SK-N-SH treated with all-trans-retinoic acid at 6 μM for 48 hours (cell line): ENCODE measurements at regions not wholly inside any gene's neighbourhood (a gene's known extent, or its start where the extent isn't known, plus 50 kb on each side); places are given as distances from the start of the nearest gene placed in this dataset.

Experiments
- ARNTL ChIP-seq: fragments of 450-650 bp; formaldehyde crosslinking; IDR thresholded peaks from 2 replicates; pipeline ENCODE4 v1.5.0; 2020; ENCODE audit warnings: low read depth, mild to moderate bottlenecking, moderate library complexity, borderline replicate concordance
- BACH2 ChIP-seq: fragments of 250-450 bp; sonication (Bioruptor Pico); IDR thresholded peaks from 2 replicates; pipeline ENCODE4 v1.9.0; 2021; ENCODE audit warnings: mild to moderate bottlenecking, borderline replicate concordance
- GLIS3 ChIP-seq: fragments of 250-450 bp; sonication (Bioruptor Pico); IDR thresholded peaks from 2 replicates; pipeline ENCODE4 v1.5.0; 2020; ENCODE audit warnings: mild to moderate bottlenecking, moderate library complexity
- ISL1 ChIP-seq: fragments of 250-450 bp; sonication (Bioruptor Pico); IDR thresholded peaks from 2 replicates; pipeline ENCODE4 v2.1.2; 2022; ENCODE audit warnings: mild to moderate bottlenecking, moderate library complexity
- OSR1 ChIP-seq: fragments of 250-450 bp; sonication (Bioruptor Pico); IDR thresholded peaks from 2 replicates; pipeline ENCODE4 v1.8.0; 2022; ENCODE audit warnings: moderate library complexity, mild to moderate bottlenecking, inconsistent platforms
- TCF4 ChIP-seq: fragments of 250-450 bp; sonication (Bioruptor Pico); IDR thresholded peaks from 2 replicates; pipeline ENCODE4 v1.8.0; 2021; ENCODE audit warnings: mild to moderate bottlenecking, moderate library complexity, borderline replicate concordance
- TOX ChIP-seq: fragments of 250-450 bp; sonication (Bioruptor Pico); IDR thresholded peaks from 2 replicates; pipeline ENCODE4 v1.8.0; 2021; ENCODE audit warnings: mild to moderate bottlenecking, moderate library complexity, borderline replicate concordance
- ZC3H10 ChIP-seq: fragments of 250-450 bp; sonication (Bioruptor Pico); IDR thresholded peaks from 2 replicates; pipeline ENCODE4 v1.5.1; 2021; ENCODE audit warnings: mild to moderate bottlenecking, moderate library complexity
- ZFP3 ChIP-seq: fragments of 250-450 bp; sonication (Bioruptor Pico); IDR thresholded peaks from 2 replicates; pipeline ENCODE4 v1.5.0; 2020; ENCODE audit warnings: mild to moderate bottlenecking, moderate library complexity
- ZFP30 ChIP-seq: fragments of 450-650 bp; formaldehyde crosslinking; IDR thresholded peaks from 2 replicates; pipeline ENCODE4 v1.5.0; 2022; ENCODE audit warnings: mild to moderate bottlenecking, moderate library complexity
- TF ChIP-seq, protein P1 (sequence below): fragments of 250-450 bp; sonication (Bioruptor Pico); IDR thresholded peaks from 2 replicates; pipeline ENCODE4 v1.8.0; 2020; ENCODE audit warnings: mild to moderate bottlenecking, moderate library complexity, borderline replicate concordance
- TF ChIP-seq, protein P2 (sequence below): fragments of 250-450 bp; sonication (Bioruptor Pico); IDR thresholded peaks from 2 replicates; pipeline ENCODE4 v1.5.1; 2021; ENCODE audit warnings: mild to moderate bottlenecking, moderate library complexity
- TF ChIP-seq, protein P3 (sequence below): fragments of 250-450 bp; sonication (Bioruptor Pico); IDR thresholded peaks from 2 replicates; pipeline ENCODE4 v1.5.1; 2020; ENCODE audit warnings: low read depth, mild to moderate bottlenecking, moderate library complexity

DNA sequence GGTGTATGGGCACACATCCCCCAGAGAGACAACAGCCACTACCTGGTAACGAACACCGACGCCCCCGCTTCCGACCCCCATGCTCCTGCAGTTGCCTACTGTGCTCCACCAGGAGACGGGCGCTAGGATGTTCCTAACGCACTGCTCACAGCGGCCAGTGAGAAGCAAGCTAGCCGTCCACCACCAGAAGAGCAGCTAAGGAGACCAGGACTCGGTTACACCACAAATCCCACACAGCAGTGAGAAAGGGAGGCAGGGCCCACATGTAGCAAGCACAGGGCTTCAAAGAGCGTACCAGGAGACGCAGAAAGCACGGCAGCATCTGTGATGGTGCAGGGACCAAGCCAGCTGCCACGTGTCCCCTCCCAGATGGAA is 117.0 kb downstream of the NCOR2 start:
- TF ChIP-seq ZFP30, result no peak
- no peak for TF ChIP-seq ARNTL (CRISPR knock-in tag)
- no peak for TF ChIP-seq BACH2 (CRISPR knock-in tag)
- no peak for TF ChIP-seq ZC3H10 (CRISPR knock-in tag)
- no peak for TF ChIP-seq TOX (CRISPR knock-in tag)
- TF ChIP-seq GLIS3, result no peak
- TF ChIP-seq, protein P1, sequence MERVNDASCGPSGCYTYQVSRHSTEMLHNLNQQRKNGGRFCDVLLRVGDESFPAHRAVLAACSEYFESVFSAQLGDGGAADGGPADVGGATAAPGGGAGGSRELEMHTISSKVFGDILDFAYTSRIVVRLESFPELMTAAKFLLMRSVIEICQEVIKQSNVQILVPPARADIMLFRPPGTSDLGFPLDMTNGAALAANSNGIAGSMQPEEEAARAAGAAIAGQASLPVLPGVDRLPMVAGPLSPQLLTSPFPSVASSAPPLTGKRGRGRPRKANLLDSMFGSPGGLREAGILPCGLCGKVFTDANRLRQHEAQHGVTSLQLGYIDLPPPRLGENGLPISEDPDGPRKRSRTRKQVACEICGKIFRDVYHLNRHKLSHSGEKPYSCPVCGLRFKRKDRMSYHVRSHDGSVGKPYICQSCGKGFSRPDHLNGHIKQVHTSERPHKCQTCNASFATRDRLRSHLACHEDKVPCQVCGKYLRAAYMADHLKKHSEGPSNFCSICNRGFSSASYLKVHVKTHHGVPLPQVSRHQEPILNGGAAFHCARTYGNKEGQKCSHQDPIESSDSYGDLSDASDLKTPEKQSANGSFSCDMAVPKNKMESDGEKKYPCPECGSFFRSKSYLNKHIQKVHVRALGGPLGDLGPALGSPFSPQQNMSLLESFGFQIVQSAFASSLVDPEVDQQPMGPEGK (CRISPR knock-in tag), result no peak
- no peak for TF ChIP-seq ZFP3 (CRISPR knock-in tag)
- no peak for TF ChIP-seq OSR1 (CRISPR knock-in tag)
- TF ChIP-seq, protein P2, sequence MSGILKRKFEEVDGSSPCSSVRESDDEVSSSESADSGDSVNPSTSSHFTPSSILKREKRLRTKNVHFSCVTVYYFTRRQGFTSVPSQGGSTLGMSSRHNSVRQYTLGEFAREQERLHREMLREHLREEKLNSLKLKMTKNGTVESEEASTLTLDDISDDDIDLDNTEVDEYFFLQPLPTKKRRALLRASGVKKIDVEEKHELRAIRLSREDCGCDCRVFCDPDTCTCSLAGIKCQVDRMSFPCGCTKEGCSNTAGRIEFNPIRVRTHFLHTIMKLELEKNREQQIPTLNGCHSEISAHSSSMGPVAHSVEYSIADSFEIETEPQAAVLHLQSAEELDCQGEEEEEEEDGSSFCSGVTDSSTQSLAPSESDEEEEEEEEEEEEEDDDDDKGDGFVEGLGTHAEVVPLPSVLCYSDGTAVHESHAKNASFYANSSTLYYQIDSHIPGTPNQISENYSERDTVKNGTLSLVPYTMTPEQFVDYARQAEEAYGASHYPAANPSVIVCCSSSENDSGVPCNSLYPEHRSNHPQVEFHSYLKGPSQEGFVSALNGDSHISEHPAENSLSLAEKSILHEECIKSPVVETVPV (CRISPR knock-in tag), result no peak
- TF ChIP-seq ISL1 (CRISPR knock-in tag), result no peak
- TF ChIP-seq TCF4 (CRISPR knock-in tag), result no peak
- TF ChIP-seq, protein P3, sequence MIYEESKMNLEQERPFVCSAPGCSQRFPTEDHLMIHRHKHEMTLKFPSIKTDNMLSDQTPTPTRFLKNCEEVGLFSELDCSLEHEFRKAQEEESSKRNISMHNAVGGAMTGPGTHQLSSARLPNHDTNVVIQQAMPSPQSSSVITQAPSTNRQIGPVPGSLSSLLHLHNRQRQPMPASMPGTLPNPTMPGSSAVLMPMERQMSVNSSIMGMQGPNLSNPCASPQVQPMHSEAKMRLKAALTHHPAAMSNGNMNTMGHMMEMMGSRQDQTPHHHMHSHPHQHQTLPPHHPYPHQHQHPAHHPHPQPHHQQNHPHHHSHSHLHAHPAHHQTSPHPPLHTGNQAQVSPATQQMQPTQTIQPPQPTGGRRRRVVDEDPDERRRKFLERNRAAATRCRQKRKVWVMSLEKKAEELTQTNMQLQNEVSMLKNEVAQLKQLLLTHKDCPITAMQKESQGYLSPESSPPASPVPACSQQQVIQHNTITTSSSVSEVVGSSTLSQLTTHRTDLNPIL (CRISPR knock-in tag), result no peak
